ENCODE measurements at regions not wholly inside any gene's neighbourhood (a gene's known extent, or its start where the extent isn't known, plus 50 kb on each side); places are given as distances from the start of the nearest gene placed in this dataset.

- no peak for DNase-seq
These were observed 373.1 kb upstream of the HS3ST1 start for GRCh38 chr4:11801466-11802446.

DNA sequence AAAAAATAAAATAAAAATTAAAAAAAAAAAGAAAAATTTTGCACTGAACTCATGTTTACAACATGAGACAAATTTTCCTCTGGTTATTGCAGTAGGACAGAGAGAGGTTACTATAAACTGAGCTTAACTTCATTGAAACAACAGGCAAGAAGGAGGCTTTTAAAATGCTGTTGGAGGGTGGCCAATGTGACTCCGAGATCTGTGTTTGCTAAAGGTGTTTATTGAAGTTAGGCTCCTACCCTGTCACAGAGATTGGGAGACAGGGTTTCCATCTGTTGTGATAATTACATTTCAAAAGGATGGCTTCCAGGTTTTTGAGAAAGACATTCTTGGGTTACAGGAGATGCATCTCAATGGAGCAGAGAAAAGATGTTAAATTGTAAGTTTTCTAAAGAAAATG lies 370.5 kb upstream of the HS3ST1 start:
- DNase-seq: no peak

GRCh38 chr4:11791797-11792196 lies 363.1 kb upstream of the HS3ST1 start:
- DNase-seq: no peak

DNA sequence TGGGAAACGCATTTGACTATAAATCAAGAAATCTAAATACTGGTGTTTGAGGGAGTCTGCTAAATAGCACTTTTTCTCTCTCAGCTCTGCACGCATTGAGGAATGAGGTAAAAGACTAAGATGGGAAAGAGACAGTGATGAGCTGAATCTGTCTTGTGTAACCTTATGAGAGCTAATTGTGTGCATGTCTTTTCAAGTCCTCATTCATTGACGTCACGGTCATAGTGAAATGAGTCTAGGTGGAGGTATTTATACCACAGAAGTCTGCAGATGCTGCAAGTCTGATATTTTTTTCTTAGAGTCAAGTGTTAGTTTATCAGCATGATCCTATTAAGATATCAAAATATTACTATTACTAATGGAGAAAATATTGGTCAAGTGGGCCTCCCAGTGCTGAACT lies 361.5 kb upstream of the HS3ST1 start:
- DNase-seq: no peak

DNA sequence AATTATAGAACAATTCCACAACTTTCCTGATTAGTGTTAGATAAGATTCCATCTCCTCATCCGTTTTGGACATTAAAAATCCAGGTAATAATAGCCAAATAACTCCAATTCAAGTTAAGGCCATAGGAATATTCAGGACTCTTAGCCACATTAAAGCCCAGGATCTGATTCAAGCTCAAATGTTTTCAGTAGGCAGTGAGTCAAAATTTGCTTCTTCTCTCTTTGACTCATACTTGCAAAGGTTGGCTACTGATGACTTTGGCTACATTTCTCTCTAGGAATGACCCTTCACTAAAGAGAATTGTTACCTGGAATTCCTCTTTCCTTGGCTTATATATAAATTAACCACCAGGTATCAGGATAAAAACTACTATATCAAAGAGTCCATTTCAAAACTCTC lies 354.9 kb upstream of the HS3ST1 start:
- no peak for DNase-seq

DNA sequence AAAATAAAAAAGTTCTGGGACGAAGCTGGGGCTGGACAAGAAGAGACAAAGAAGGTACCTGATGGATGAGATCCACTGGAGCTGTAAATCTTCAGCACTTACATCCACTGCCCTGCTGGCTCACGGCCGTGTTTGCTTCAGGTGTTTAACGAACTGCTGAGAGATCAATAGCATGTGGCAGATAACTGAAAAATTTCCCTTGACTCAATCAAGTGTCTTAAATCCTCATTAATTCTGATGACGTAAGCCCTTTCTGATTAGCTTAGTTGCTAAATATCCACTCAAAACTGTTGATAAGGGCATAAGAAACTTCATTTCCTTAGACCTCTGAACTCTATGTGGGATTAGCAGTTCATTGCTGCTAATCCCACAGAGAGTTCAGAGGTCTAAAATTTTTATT lies 354.2 kb upstream of the HS3ST1 start:
- DNase-seq: no peak

GRCh38 chr4:11777447-11777846 lies 348.8 kb upstream of the HS3ST1 start:
- DNase-seq: no peak

GRCh38 chr4:11774346-11774745 lies 345.7 kb upstream of the HS3ST1 start:
- no peak for DNase-seq

- no peak for DNase-seq
These were observed 345.1 kb upstream of the HS3ST1 start for GRCh38 chr4:11773798-11774197.

- DNase-seq: no peak
These were observed 340.7 kb upstream of the HS3ST1 start for GRCh38 chr4:11769434-11769833.

DNA sequence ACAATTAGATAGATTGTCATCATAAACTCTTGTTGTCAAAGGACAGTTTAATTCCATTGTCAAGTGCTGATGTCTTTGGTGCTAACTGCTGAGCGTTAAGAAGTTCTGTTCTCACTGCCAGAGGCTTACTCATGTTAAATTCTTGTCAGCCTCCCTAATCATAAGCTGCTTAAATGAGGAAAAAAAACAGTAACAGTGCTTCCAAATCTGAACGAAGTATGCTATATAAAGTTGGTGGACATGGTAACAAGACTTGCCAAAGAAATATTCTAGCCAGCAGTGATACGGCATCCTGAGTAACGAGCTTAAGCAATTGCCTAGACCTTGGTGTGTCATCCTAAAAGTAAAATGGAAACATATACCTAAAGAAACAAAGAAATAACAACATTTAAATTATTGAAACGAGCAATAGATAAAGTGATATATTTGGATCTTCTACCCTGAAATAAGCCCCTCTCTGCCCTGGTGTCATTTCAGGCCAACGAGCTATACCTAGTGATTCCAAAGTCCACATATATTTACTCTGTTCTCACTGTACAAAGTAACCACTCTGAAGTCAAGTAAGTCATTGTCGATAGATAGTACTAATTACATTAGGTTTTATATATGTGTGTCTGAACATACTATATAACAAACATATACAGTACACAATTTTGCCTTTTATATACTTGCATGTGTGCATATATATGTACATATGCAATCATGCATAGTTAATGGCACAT lies 339.7 kb upstream of the HS3ST1 start:
- no peak for DNase-seq

- no peak for DNase-seq
These were observed 337.3 kb upstream of the HS3ST1 start for GRCh38 chr4:11765849-11766453.

DNA sequence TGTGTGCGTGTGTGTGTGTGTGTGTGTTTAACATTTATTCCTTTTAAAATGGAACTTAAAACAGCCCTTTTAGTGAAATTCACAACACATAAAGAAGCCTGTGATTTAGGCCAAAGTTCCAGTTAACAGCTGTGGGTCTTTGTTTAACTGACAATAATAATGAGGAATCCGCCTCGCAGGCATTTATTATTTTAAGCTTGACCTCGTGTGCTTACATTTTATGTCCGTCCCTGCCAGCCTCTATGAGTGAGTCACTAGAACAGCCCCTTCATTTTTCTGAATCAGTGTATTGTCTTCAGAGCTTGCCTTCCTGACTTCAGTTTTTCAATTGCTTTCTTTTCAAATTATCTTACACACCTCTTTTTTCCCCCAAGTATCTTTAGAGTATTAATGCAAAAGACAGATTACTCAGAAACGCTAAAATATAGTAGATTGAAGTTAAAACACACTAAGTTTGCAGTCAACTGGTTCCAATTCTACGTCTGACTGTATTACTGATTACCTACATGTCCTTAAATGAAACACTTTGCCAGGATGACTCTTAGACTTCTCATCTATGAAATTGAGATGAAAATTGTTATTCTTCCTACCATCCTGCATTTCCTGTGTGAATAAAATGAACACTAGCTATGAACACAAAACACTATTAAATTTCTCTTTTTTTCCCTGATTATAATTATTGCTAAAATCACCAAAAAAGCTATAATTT lies 319.6 kb upstream of the HS3ST1 start:
- DNase-seq: no peak

GRCh38 chr4:11746734-11747133 lies 318.0 kb upstream of the HS3ST1 start:
- no peak for DNase-seq

GRCh38 chr4:11743976-11744375 lies 315.3 kb upstream of the HS3ST1 start:
- DNase-seq: no peak

DNA sequence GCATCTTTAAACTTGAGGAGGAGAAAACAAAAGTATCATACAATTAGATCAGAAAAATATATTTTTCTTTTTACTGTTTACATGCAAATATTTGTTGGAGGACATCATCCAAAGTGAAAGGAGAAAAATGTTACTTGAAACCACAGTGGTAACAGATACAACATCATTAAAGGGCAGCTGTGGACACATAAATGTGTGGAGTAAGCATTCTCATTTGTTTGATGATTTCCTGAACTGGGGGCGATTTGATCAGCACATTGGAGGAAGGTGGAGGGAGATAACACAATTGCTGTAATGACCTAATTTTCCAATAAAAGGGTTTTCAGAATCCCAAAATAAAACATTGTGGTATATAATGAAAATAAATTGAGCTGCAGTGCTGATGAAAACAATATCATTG lies 314.5 kb upstream of the HS3ST1 start:
- no peak for DNase-seq

- DNase-seq: no peak
These were observed 312.5 kb upstream of the HS3ST1 start for GRCh38 chr4:11741190-11741652.

GRCh38 chr4:11739992-11740391 lies 311.3 kb upstream of the HS3ST1 start:
- no peak for DNase-seq

DNA sequence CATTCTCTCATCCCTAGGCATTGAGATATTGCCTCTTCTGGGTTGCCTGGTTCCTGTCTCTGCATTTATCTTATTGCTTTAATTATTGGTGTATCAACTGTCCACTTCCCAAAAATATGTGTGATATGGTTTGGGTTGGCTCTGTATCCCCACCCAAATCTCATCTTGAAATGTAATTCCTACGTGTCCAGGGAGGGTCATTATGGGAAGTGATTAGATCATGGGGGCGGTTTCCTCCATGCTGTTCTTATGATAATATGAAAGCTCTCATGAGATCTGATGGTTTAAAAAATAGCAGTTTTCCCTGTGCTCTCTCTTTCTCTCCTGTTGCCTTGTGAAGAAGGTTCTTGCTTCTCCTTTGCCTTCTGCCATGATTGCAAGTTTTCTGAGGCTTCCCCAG lies 308.3 kb upstream of the HS3ST1 start:
- no peak for DNase-seq

DNA sequence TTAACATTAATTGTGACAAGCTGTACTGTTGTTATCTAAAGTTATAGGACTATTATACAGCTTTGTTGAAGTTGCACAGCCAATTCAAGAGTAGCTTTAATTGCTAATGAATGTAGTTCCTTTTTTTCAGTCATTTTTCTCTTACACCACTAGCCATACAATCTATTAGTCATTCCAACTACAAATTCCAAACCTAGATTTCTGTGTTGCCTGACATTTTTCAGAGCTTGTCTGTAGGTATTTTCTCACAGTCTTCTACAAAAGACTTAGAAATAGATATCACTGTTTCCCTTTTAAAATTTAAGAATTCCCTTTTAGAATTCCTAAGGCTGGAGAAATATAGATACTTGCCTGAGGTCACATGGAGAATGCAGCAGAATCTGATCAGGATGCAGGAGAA lies 307.0 kb upstream of the HS3ST1 start:
- DNase-seq: no peak

- no peak for DNase-seq
These were observed 303.5 kb upstream of the HS3ST1 start for GRCh38 chr4:11732155-11732554.

GRCh38 chr4:11730545-11730944 lies 301.9 kb upstream of the HS3ST1 start:
- DNase-seq: no peak

DNA sequence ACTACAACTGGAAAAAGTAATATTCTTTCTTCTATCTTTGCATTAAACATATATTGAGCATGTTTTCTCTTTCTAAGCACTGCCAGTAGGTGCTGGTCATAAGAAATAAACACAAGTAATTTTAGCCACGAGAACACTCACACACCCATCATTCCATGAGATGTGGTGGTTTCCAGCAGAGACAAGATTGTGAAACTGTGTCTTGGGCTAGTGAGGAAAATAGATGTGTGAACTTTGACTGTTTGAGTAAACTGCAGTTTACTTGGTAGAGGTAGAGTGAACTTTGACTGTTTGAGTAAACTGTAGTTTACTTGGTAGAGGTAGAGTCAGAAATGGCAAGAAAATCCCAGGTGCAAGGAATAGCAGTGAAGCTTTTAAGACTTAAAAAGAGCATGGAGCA lies 300.9 kb upstream of the HS3ST1 start:
- no peak for DNase-seq

Data from activated T-cell treated with anti-CD3 and anti-CD28 coated beads, Interleukin-2, amount 50 U/mL, for 1 hour (primary cell).